ENCODE measurements at regions not wholly inside any gene's neighbourhood (a gene's known extent, or its start where the extent isn't known, plus 50 kb on each side); places are given as distances from the start of the nearest gene placed in this dataset.
A peak's percentile ranks its signal among the peaks of the same experiment; 100 is the strongest.

DNA sequence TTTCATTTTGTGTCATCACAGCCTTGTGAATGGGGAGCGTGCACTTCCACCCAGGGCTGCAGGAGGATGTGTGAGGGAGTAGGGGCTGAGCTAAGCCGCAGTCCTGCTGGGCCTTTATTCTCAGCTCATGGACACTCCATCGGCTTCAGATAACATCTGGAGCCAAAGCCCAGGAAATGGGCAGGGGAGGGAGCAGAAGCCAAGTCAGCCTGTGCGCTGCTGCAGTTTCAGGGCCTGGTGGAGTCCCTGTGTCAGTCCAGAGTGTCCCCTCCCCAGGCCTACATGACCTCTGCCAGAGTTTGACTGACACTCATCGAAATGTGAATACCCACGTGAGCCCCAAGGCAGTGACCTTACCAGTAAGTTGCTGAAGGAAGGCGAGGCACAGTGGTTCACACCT is 242.2 kb downstream of the LOXHD1 start:
- no peak overlapping the region for H3K23ac ChIP-seq (ENCODE audit: insufficient read length)
- H3K79me1 ChIP-seq (ENCODE audit: low read depth, low read length): no peaks in the 10 kb centered on the region
- H3K9ac ChIP-seq (replicated peaks in 1 of 4; ENCODE audit: extremely low read depth in 1 of 4, low read depth in 3 of 4, low read length in 3 of 4): no peak overlapping the region
- peak overlapping the region; percentile 84 for H3K18ac ChIP-seq (ENCODE audit: extremely low read depth, low read length)
- no peaks in the 10 kb centered on the region for H3K79me2 ChIP-seq (ENCODE audit: control insufficient read depth in 1 of 2, insufficient read depth in 2 of 2, low read length in 2 of 2)
- peaks cover 0 to 2% of the 10 kb centered on the region in 2 experiments for H4K20me1 ChIP-seq (replicated peaks in 1 of 2; ENCODE audit: control insufficient read depth in 1 of 2, insufficient read depth in 2 of 2, low read length in 2 of 2)
- no peak overlapping the region; the same call in 1 of the 2 replicates for H2AK5ac ChIP-seq (ENCODE audit: low read depth, low read length)
- no peak overlapping the region for H3K4me3 ChIP-seq (ENCODE audit: extremely low read depth in 1 of 4, insufficient read depth in 2 of 4, low read depth in 3 of 4, low read length in 4 of 4)
- no peak overlapping the region for H2BK12ac ChIP-seq (ENCODE audit: low read depth, low read length)
- no peaks in the 10 kb centered on the region for H3K23me2 ChIP-seq (ENCODE audit: low read depth, low read length)
- H3K4ac ChIP-seq (replicated peaks; ENCODE audit: insufficient read length, low read depth, low read length): peak overlapping the region; percentile 71
- no peak overlapping the region for H2BK120ac ChIP-seq (replicated peaks; ENCODE audit: low read depth, low read length)
- H3K27ac ChIP-seq (ENCODE audit: low read depth, low read length): no peak overlapping the region
- FAIRE-seq (peak; percentile 71), DNase-seq (ENCODE audit: low read depth in 1 of 2, low spot score in 2 of 2) (no peak)
- H3K14ac ChIP-seq (ENCODE audit: insufficient read length): no peak overlapping the region
- CTCF ChIA-PET (ENCODE audit: partially characterized antibody): interaction anchor here (1.0 to 3.1 kb wide), 4 partner anchors 34 to 132 kb away, joined by 4 to 12 read pairs (median 7); no protein-coding TSS in a partner anchor
- H3K4me2 ChIP-seq (ENCODE audit: insufficient read depth in 1 of 2, low read depth in 2 of 2, low read length in 2 of 2): peak overlapping the region; percentile 19 to 29; a peak in 3 of 4 replicates
- peak overlapping the region; percentile 92; the same call in 1 of the 2 replicates for H2BK20ac ChIP-seq (ENCODE audit: low read length)
- peak overlapping the region; percentile 85; the same call in 1 of the 2 replicates for H2BK5ac ChIP-seq (ENCODE audit: low read depth, low read length)
- H4K91ac ChIP-seq (replicated peaks; ENCODE audit: insufficient read length, low read length): peak overlapping the region; percentile 29
- no peaks in the 10 kb centered on the region for H3K9me3 ChIP-seq (ENCODE audit: insufficient read depth in 2 of 2, low read depth in 1 of 2, low read length in 1 of 2)
- no peaks in the 10 kb centered on the region for H3K36me3 ChIP-seq (ENCODE audit: control insufficient read depth in 2 of 4, insufficient read depth in 4 of 4, low read length in 3 of 4)
- H4K8ac ChIP-seq (ENCODE audit: extremely low read depth, insufficient read depth, low read length): no peak overlapping the region
- no peak overlapping the region for H2AFZ ChIP-seq (ENCODE audit: low read length)
- H3K27me3 ChIP-seq (replicated peaks in 1 of 4; ENCODE audit: control insufficient read depth in 3 of 4, extremely low read depth in 1 of 4, insufficient read depth in 3 of 4, low read length in 3 of 4): no peaks in the 10 kb centered on the region; a peak in 2 of 7 replicates
- WGBS, 2 experiments (ENCODE audit: extremely low coverage in 1 of 2, insufficient coverage in 1 of 2, insufficient read length in 1 of 2, insufficient replicate concordance in 2 of 2, low coverage in 1 of 2, low lambda C conversion rate in 2 of 2, missing lambda C conversion rate in 1 of 2): 52% methylated on average over 7 of the region's 7 CpGs; no CpG with 5 or more reads in 1 of the 2 experiments
- H3K56ac ChIP-seq (replicated peaks; ENCODE audit: insufficient read length, low read depth, low read length): no peak overlapping the region
- POLR2A ChIA-PET (ENCODE audit: partially characterized antibody): interaction anchor here (0.6 to 2.4 kb wide), 4 partner anchors 10 to 52 kb away, joined by 3 to 8 read pairs (median 4); no protein-coding TSS in a partner anchor
- no peak overlapping the region for H4K5ac ChIP-seq (ENCODE audit: insufficient read length, low read depth, low read length)
- peaks cover 22 to 49% (median 34%) of the 10 kb centered on the region in 4 experiments for H3K4me1 ChIP-seq (replicated peaks in 1 of 4; ENCODE audit: control insufficient read depth in 3 of 4, insufficient read depth in 4 of 4, low read length in 3 of 4)
- H2BK15ac ChIP-seq (ENCODE audit: low read length): no peak overlapping the region
- TF ChIP-seq, protein P1, sequence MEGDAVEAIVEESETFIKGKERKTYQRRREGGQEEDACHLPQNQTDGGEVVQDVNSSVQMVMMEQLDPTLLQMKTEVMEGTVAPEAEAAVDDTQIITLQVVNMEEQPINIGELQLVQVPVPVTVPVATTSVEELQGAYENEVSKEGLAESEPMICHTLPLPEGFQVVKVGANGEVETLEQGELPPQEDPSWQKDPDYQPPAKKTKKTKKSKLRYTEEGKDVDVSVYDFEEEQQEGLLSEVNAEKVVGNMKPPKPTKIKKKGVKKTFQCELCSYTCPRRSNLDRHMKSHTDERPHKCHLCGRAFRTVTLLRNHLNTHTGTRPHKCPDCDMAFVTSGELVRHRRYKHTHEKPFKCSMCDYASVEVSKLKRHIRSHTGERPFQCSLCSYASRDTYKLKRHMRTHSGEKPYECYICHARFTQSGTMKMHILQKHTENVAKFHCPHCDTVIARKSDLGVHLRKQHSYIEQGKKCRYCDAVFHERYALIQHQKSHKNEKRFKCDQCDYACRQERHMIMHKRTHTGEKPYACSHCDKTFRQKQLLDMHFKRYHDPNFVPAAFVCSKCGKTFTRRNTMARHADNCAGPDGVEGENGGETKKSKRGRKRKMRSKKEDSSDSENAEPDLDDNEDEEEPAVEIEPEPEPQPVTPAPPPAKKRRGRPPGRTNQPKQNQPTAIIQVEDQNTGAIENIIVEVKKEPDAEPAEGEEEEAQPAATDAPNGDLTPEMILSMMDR (IDR thresholded peaks at IDR 0.05; ENCODE audit: control extremely low read depth in 1 of 3, insufficient read depth in 1 of 3, low read depth in 1 of 3, low read length in 3 of 3): no peak
- TF ChIP-seq SP1 (IDR thresholded peaks at IDR 0.05; ENCODE audit: low read depth, low read length) (peak; percentile 81; the same call in 1 of the 2 replicates), POLR2A (IDR thresholded peaks at IDR 0.05; ENCODE audit: control extremely low read depth in 1 of 2, low read depth in 2 of 2, low read length in 2 of 2) (no peak), CREB1 (IDR thresholded peaks at IDR 0.05) (no peak; the same call in 1 of the 2 replicates), CBX5 (IDR thresholded peaks at IDR 0.05; ENCODE audit: low read depth, low read length) (no peak), YY1 (IDR thresholded peaks at IDR 0.05; ENCODE audit: low read depth, low read length) (0 out of 2 replicates have a peak, but pooled peaks have one; percentile 27), SUZ12 (IDR thresholded peaks at IDR 0.05; ENCODE audit: low read length) (no peak), TEAD4 (IDR thresholded peaks at IDR 0.05; ENCODE audit: low read depth, low read length) (0 out of 2 replicates have a peak, but pooled peaks have one; percentile 36), TAF1 (IDR thresholded peaks at IDR 0.05; ENCODE audit: low read depth, low read length) (no peak), POLR2AphosphoS5 (IDR thresholded peaks at IDR 0.05; ENCODE audit: low read depth, low read length) (no peak)
- TF ChIP-seq, protein P2, sequence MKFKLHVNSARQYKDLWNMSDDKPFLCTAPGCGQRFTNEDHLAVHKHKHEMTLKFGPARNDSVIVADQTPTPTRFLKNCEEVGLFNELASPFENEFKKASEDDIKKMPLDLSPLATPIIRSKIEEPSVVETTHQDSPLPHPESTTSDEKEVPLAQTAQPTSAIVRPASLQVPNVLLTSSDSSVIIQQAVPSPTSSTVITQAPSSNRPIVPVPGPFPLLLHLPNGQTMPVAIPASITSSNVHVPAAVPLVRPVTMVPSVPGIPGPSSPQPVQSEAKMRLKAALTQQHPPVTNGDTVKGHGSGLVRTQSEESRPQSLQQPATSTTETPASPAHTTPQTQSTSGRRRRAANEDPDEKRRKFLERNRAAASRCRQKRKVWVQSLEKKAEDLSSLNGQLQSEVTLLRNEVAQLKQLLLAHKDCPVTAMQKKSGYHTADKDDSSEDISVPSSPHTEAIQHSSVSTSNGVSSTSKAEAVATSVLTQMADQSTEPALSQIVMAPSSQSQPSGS (IDR thresholded peaks at IDR 0.05; ENCODE audit: low read length): 0 out of 2 replicates have a peak, but pooled peaks have one; percentile 73

Measured in H1 (cell line).